ENCODE measurements at regions not wholly inside any gene's neighbourhood (a gene's known extent, or its start where the extent isn't known, plus 50 kb on each side); places are given as distances from the start of the nearest gene placed in this dataset.

DNA sequence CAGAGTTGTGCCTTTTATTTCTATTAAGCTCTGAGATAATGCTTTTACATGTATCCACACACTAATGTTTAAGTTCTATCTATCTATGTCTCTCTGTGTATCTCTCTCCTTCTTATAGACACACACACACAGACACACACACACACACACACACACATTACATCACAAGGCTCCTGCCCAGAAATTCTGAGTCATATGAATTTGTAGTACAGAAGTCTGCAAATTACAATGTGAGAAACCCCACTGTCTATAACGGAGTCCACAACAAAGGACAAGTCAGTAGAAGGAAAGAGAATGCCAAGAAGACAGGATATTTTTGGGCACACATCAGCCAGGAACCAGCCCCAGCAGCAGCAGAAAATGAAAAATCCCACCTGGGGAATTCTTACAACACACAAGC lies 142.4 kb downstream of the EN1 start:
- DNase-seq = no peak
- intact Hi-C loops (cut with DNase I) = no loop called here

- DNase-seq = no peak
- intact Hi-C loops (cut with DNase I) = loop anchor here (2.0 kb wide), 1 partner anchor 49 kb away; no protein-coding TSS in a partner anchor
Observed at GRCh38 chr2:118699447-118700175, 147.8 kb downstream of the EN1 start.

GRCh38 chr2:118698564-118698963 lies 148.9 kb downstream of the EN1 start:
- DNase-seq = no peak
- intact Hi-C loops (cut with DNase I) = loop anchor here (2.0 kb wide), 1 partner anchor 48 kb away; no protein-coding TSS in a partner anchor

- intact Hi-C loops (cut with DNase I) = loop anchor here (2.0 kb wide), 1 partner anchor 47 kb away; no protein-coding TSS in a partner anchor
- DNase-seq = no peak
Observed at GRCh38 chr2:118697781-118698180, 149.7 kb downstream of the EN1 start.

- intact Hi-C loops (cut with DNase I) = no loop called here
- DNase-seq = no peak
Observed at GRCh38 chr2:118696786-118697465, 150.5 kb downstream of the EN1 start.

DNA sequence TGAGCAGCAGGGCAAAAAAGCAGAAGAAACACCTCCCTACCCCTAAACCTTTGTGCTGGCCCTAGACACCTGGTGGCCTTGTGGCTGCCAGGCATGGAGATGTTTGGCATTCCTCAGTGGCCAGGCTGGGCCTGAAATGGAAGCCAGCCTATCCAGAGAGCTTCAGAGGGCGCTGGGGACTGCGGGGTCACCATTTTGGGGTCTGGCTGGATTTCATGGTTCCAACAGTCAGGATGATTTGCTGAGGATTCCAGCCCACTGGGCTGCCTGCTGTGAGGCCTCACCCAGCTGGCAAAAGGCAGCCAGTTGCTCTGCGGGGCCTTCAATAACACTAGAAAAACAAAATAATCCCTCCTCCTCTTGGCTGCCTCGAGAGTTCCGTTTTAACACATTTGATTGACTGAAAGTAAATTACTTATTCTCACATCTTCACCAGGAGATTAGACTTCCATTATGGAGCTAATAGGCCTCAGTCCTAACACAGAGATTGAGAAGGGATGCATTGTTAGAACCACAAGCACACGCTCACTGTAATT lies 154.1 kb downstream of the EN1 start:
- no peak for DNase-seq
- intact Hi-C loops (cut with DNase I) = no loop called here

DNA sequence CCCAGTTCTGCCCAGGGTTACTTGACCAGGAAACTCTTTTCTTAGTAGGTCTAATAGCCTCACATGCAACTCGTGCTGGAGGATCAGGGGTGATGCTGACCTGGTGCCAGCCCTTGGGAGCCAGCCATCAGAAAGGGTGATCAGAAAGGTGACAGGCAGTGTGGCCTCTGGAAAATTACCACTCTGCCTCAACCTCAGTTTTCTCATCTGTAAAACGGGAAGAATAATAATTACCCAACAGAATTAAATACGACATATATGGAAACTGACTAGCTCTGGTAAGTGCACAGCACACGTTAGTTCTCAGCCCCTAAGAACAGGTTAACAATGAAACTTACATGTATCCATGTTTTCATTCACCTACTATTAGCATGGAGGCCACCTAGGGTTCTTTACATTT lies 157.6 kb downstream of the EN1 start:
- intact Hi-C loops (cut with DNase I) = no loop called here

DNA sequence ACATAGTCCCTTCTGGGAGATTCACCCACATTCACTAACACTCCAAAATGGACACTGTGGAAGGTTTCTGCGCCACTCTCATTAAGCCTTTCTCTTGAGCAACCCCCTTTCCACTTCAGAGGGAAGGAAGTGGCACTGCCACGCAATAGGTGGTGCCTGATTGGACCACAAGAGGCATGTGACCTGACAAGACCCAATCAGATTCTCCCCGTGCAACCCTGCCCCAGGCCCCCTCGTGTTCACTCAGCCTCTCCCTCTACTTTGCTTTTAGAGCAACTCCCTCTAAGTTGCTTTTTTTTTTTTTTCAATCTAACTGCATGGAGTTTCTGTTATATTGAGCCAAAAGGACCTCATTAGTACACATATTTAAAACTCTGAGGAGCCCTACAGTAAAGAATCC lies 158.0 kb downstream of the EN1 start:
- intact Hi-C loops (cut with DNase I) = no loop called here
- DNase-seq = no peak

More for the DNA sequence above, 157.6 kb downstream of the EN1 start:
- DNase-seq = no peak

- no peak for DNase-seq
- intact Hi-C loops (cut with DNase I) = no loop called here
Observed at GRCh38 chr2:118689033-118689432, 158.4 kb downstream of the EN1 start.

- no peak for DNase-seq
- intact Hi-C loops (cut with DNase I) = no loop called here
Observed at GRCh38 chr2:118687698-118688097, 159.8 kb downstream of the EN1 start.

DNA sequence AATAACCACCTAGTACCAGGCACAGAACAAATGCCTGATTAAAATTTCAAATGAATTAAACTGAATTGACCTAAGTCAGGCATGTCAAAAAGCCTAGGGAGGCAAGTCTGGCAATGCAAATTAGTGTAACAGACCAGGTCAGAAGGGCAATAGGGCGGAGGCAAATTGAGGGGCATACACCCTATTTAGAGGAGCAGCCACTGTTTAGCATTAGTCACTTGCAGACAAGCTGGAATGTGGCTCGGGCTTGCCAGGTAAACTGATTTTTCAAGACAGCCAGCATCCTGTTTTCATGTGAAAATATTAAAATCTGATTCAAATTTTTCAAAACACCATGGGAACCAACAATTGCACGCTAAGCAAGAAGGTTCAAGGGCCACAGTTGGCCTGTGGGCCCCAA lies 160.3 kb downstream of the EN1 start:
- DNase-seq = no peak
- intact Hi-C loops (cut with DNase I) = no loop called here

- intact Hi-C loops (cut with DNase I) = no loop called here
- no peak for DNase-seq
Observed at GRCh38 chr2:118686346-118686745, 161.1 kb downstream of the EN1 start.

- DNase-seq = no peak
- intact Hi-C loops (cut with DNase I) = no loop called here
Observed at GRCh38 chr2:118683460-118683859, 164.0 kb downstream of the EN1 start.

DNA sequence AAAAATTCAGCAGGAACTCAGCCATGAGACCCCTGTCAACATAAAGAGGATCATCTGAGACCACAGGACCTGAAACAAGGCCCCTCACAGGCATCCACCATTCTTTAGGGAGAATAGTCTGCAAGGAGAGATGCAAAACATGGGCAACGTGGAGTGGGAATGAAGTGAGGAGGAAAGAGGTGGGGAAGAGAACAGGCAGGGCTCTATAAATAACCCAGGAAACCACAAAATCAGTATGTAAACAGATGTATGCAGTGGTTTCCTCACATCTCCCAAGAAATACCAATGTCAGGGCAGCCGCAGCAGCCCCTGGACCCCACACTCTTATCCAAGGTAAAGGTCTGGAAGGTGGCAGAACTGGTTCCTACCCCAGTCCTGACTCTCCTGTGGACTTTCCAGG lies 168.5 kb downstream of the EN1 start:
- intact Hi-C loops (cut with DNase I) = no loop called here
- no peak for DNase-seq

DNA sequence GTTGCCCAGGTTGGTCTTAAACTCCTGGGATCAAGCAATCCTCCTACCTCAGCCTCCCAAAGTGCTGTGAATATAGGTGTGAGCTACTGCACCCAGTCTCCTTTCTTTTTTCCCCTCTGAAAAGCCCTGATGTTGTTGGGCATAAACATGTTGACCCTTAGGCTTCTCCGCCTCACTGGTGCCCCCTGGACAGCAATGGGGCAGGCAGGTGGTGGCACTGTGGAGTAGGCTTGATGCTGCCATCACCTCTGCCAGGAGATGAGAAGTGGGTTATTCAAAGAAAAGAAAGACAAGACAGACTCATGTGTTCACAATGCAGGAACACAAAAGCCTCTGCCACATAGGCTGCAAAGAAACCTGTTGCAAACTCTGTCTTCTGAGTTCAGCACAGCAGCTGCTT lies 169.9 kb downstream of the EN1 start:
- no peak for DNase-seq
- intact Hi-C loops (cut with DNase I) = no loop called here

- no peak for DNase-seq
- intact Hi-C loops (cut with DNase I) = no loop called here
Observed at GRCh38 chr2:118675531-118675930, 171.9 kb downstream of the EN1 start.

GRCh38 chr2:118672571-118673158 lies 174.8 kb downstream of the EN1 start:
- intact Hi-C loops (cut with DNase I) = no loop called here
- no peak for DNase-seq

- intact Hi-C loops (cut with DNase I) = no loop called here
- no peak for DNase-seq
Observed at GRCh38 chr2:118671701-118672454, 175.6 kb downstream of the EN1 start.

DNA sequence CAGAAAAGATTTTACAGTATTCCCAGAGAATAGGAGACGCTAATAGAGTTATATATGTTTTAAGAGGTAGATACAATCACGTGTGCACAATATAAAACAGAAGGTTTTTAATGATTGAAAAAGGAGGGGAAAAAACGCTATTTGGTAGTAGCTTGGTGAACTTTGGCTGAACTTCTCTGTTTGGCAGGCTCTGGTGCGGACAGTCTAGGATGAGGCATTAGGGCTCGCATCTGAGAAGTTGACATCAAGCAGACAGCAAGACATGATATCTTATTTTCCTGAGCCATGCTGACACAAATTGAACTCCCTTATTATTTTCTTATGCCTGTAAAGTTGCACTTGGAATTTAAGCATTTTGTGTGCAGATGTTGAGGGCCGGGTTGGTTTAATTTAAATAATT lies 176.6 kb downstream of the EN1 start:
- intact Hi-C loops (cut with DNase I) = no loop called here
- no peak for DNase-seq

GRCh38 chr2:118670276-118670675 lies 177.2 kb downstream of the EN1 start:
- DNase-seq = no peak
- intact Hi-C loops (cut with DNase I) = no loop called here

- intact Hi-C loops (cut with DNase I) = no loop called here
- no peak for DNase-seq
Observed at GRCh38 chr2:118669654-118670053, 177.8 kb downstream of the EN1 start.
